Hepatocyte (in vitro differentiated cells): ENCODE measurements at regions not wholly inside any gene's neighbourhood (a gene's known extent, or its start where the extent isn't known, plus 50 kb on each side); places are given as distances from the start of the nearest gene placed in this dataset.
"Not testable (repeated sequence)": the region's sequence is repeated elsewhere in the genome, so short reads cannot be mapped to it uniquely, and the experiment has no call there.

Experiments
- CTCF ChIP-seq: fragments of 200-600 bp; sonication (generic); IDR thresholded peaks from 2 replicates; pipeline ENCODE4 v1.5.1; 2016; ENCODE audit warnings: antibody characterized with exemption, mild to moderate bottlenecking; ENCODE audit not compliant: poor library complexity
- EZH2 ChIP-seq: fragments of 200-600 bp; sonication (generic); IDR thresholded peaks from 2 replicates; pipeline ENCODE4 v1.6.1; 2016; ENCODE audit warnings: antibody characterized with exemption, mild to moderate bottlenecking, borderline replicate concordance

DNA sequence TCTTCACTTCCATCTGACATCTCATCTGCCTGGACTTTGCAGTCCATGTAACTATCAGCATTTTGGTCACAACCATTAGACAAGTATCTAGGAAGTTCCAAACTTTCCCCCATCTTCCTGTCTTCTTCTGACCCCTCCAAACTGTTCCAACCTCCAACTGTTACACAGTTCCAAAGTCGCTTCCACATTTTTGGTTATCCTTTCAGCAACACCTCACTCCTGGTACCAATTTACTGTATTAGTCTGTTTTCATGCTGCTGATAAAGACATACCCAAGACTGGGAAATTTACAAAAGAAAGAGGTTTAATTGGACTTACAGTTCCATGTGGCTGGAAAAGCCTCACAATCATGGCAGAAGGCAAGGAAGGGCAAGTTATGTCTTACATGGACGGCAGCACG, 143.4 kb upstream of the OR4E1 start:
- not testable (repeated sequence) for TF ChIP-seq CTCF, EZH2
